HG02981 (cell line): ENCODE measurements at regions not wholly inside any gene's neighbourhood (a gene's known extent, or its start where the extent isn't known, plus 50 kb on each side); places are given as distances from the start of the nearest gene placed in this dataset.
"Not testable (repeated sequence)": the region's sequence is repeated elsewhere in the genome, so short reads cannot be mapped to it uniquely, and the experiment has no call there.

ENCODE experiments used
- ATAC-seq: cut with Tn5 transposase; IDR thresholded peaks from one replicate; pipeline ENCODE4 v1.9.1; 2021; ENCODE audit warnings: mild to moderate bottlenecking, moderate library complexity; ENCODE audit not compliant: unreplicated experiment

GRCh38 chr1:188642704-188643103 is 1814.0 kb downstream of the PLA2G4A start:
- ATAC-seq, result no peak

GRCh38 chr1:188652678-188653077 is 1823.9 kb downstream of the PLA2G4A start:
- ATAC-seq, result no peak

- ATAC-seq, result not testable (repeated sequence)
These were observed 1821.7 kb downstream of the BRINP3 start for GRCh38 chr1:188655966-188656365.

DNA sequence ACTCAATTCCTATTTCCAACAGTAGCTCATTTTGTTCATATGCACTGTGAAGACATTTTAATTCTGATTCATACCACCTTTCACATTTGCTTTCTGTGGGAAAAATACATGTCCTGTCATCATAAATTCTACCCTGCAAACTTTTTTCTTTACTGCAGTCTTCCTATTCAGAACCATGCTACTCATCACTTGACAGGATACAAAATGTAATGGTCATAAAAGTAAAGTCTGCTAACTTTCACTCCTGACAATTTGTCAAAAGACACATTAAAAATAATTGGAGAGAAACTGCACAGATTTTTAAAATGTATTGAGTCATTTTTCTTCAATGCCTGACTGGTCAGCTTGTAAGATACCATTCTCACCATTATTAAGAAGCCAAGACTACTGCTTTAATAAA is 1817.1 kb downstream of the BRINP3 start:
- no peak for ATAC-seq

DNA sequence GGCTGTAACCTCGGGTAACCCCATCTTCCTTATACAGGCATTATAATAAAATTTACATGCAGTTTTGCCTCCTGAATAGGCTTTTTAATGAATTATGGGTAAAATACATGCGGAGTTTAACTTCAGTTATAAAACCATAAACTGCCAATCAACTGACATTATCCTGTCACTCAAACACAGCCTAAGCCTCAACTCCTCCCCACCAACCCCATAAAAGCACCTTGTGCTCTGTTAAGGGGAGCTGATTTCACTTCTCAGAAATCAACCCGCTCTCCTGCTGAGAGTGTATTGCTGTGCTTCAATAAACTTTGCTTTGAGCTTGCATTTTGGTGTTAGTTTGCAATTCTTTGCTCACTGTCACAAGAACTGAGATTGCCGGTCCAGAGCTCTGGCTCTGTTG is 1812.2 kb downstream of the BRINP3 start:
- no peak for ATAC-seq

DNA sequence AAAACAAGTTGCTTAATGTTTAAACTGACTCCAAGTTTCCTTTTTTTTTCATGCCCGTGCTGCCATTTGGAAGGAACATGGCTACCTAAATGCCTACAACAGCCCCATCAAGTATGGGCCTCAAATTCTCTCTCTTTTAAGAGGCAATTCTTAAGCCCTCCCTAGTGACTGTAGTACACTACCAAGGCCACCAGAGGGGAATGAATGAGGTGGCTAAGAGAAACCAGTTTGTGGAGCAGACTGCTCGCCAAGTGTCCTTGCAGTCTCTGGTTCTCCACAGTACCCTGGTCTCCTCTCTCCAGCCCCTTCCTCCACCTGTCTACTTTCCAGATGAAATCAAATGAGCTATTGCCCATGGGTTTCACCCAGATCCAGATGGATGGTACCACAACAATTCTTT is 1809.6 kb downstream of the BRINP3 start:
- no peak for ATAC-seq

DNA sequence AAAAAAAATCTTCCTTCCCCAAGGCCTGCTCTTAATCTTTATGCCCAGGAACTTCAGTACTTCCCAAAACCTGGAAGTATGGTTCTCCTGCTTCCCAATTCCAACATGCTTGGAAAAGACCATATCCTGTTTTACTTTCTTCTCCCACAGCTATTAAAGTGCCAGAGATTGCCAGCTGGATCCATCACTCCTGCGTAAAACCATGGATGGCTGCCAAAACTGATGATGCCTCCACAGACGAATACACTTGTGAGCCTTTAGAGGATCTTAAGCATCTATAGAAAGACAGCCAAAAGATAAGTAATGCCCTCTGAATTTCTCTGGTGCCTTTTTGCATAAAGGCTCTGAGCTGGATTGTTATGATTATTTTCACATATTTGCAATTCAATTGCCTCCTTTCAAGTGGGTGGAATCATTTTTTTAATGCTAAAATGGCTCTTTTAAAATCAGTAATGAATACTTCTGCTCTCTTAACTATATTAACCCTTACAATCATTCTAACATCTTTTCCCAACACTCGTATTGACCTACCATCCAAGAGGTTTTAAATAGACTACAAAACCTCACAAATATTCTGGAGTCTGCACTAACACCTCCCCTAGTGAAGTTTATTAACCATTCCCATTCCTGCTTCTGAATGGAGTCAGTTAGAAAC is 1807.8 kb downstream of the BRINP3 start:
- ATAC-seq, result no peak

GRCh38 chr1:188670837-188671236 is 1806.8 kb downstream of the BRINP3 start:
- no peak for ATAC-seq

GRCh38 chr1:188672153-188672552 is 1805.5 kb downstream of the BRINP3 start:
- ATAC-seq, result no peak

DNA sequence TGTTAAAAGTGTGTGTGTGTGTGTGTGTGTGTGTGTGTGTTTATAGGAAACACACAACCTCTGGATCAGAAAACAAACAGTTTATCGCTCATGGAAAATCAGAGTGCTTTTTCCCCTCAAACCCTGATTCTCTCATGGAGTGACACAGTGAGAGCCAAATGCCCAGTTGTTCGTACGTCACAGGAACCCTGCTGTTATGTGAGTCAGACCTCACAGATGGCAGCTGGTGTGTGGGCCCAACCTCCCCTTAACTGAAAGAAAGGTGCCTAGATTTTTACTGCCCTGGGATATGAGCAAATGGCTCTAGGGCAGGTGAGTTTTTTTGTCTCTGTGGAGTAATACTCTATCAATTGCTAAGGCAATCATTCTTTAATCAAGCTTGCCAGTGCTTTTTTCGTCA is 1788.1 kb downstream of the BRINP3 start:
- ATAC-seq, result no peak

GRCh38 chr1:188700116-188700515 is 1777.5 kb downstream of the BRINP3 start:
- ATAC-seq, result no peak

DNA sequence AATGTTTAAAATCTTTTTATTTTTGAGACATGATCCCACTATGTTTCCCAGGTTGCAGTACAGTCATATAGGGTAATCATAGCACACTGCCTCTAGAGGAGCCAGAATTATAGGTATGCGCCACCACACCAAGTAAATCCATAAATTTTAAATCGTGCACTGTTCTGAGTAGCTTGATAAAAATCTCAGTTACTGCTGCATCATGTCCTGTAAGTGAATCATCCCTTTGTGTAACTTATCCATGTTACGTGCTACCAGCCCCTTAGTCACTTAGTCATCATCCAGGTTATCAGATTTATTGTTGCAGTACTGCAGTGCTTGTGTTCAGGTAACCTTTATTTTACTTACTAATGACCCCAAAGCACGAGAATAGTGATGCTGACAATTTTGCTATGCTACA is 1770.9 kb downstream of the BRINP3 start:
- ATAC-seq, result no peak

DNA sequence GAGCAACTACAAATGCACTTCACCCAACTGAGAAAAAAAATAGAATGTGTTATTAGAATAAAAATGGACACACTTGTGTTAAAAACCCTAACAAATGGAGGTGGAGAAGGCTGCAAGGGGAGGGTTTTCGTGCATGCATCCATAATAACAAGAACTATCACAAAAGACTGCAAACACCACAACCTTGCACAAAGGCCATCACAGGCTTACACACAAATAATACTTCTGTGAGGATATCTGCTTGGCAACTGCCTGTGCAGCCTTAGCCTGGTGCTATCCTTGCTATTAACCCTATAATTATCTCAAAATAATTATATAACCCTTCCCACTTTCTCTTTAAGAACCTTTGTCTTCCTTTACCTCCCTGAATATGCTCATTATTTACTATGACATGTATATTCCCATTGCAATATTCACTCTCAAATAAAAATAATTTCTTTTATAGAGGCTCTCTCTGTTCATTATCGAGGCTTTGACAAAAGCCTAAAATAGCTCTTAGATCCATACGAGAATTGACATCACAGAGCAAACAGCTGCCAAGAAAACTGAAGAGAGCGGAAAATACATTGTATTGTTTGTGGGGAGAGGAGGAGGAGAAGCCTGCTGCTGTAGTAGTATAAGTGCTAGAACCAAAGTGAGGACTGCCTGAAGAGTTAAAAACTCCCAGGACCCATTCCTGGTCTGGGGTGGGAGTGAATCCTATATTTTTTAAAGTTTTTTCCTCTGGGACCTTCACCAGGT is 1768.7 kb downstream of the BRINP3 start:
- ATAC-seq, result no peak

- ATAC-seq, result no peak
These were observed 1762.1 kb downstream of the BRINP3 start for GRCh38 chr1:188715566-188715965.

DNA sequence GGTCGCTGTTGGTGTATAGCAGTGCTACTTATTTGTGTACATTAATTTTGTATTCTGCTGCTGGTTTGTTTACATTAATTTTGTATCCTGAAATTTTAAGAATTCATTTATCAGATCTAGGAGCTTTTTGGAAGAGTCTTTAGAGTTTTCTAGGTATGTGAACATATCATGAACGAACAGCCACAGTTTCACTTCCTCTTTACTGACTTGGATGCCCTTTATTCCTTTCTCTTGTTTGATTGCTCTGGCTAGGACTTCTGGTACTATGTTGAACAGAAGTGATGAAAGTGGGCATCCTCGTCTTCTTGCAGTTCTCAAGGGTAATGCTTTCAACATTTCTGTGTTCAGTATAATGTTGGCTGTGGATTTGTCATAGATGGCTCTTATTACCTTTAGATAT is 1757.9 kb downstream of the BRINP3 start:
- ATAC-seq, result no peak

- no peak for ATAC-seq
These were observed 1754.2 kb downstream of the BRINP3 start for GRCh38 chr1:188723332-188724020.

- ATAC-seq, result no peak
These were observed 1748.6 kb downstream of the BRINP3 start for GRCh38 chr1:188729039-188729438.

GRCh38 chr1:188735567-188735966 is 1742.1 kb downstream of the BRINP3 start:
- no peak for ATAC-seq

- ATAC-seq, result not testable (repeated sequence)
These were observed 1728.4 kb downstream of the BRINP3 start for GRCh38 chr1:188749275-188749674.

DNA sequence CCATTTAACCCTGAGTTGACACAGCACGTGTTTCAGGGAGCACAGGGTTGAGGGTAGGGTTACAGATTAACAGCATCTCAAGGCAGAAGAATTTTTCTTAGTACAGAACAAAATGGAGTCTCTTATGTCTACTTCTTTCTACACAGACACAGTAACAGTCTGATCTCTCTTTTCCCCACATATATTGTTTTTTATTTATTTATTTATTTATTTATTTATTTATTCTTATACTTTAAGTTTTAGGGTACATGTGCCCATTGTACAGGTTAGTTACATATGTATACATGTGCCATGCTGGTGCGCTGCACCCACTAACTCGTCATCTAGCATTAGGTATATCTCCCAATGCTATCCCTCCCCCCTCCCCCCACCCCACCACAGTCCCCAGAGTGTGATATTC is 1725.6 kb downstream of the BRINP3 start:
- not testable (repeated sequence) for ATAC-seq

DNA sequence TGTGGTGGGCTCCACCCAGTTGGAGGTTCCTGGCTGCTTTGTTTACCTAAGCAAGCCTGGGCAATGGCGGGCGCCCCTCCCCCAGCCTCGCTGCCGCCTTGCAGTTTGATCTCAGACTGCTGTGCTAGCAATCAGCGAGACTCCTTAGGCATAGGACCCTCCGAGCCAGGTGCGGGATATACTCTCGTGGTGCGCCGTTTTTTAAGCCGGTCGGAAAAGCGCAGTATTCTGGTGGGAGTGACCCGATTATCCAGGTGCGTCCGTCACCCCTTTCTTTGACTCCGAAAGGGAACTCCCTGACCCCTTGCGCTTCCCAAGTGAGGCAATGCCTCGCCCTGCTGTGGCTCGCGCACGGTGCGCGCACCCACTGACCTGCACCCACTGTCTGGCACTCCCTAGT is 1719.9 kb downstream of the BRINP3 start:
- ATAC-seq, result not testable (repeated sequence)

- no peak for ATAC-seq
These were observed 1716.4 kb downstream of the BRINP3 start for GRCh38 chr1:188761226-188761625.
